B cell (primary cell): ENCODE measurements at regions not wholly inside any gene's neighbourhood (a gene's known extent, or its start where the extent isn't known, plus 50 kb on each side); places are given as distances from the start of the nearest gene placed in this dataset.

Experiments
- ATAC-seq: fragments of 200-7000 bp; cut with Tn5 transposase; one replicate; pipeline ENCODE4 v1.10.0; 2021; ENCODE audit warnings: low read depth, mild to moderate bottlenecking, moderate number of reproducible peaks, moderate library complexity
- CTCF ChIA-PET: fragments of 350-600 bp; sonication (Branson Sonifier 250); formaldehyde crosslinking; loops from one replicate; lab custom pipeline; 2021; ENCODE audit warnings: antibody characterized with exemption, inconsistent platforms; lab: Charles Lee
- POLR2A ChIA-PET: fragments of 350-600 bp; sonication (Branson Sonifier 250); formaldehyde crosslinking; loops from one replicate; lab custom pipeline; 2021; ENCODE audit warnings: antibody characterized with exemption; lab: Charles Lee
- DNase-seq: peaks from one replicate; pipeline ENCODE4 v3.0.0; 2013
- H2AFZ ChIP-seq: 2 replicates; pipeline ENCODE4 v1.6.1; 2012; ENCODE audit warnings: mild to moderate bottlenecking, low read depth, low read length; ENCODE audit not compliant: insufficient read depth, poor library complexity, severe bottlenecking
- H3K27ac ChIP-seq, 2 donors: 1 replicate in 1 of 2; 2 replicates in 1 of 2; pipeline ENCODE4 v1.5.1; 2012 to 2013; ENCODE audit warnings: low read length in 2 of 2, mild to moderate bottlenecking in 2 of 2, moderate library complexity in 1 of 2
- H3K27me3 ChIP-seq, 4 experiments: fragments of 200-600 bp in 1 of 4; sonication (generic) in 1 of 4; replicated peaks in 1 of 4; 1 replicate in 2 of 4; 2 replicates in 2 of 4; pipeline versions ENCODE4 v1.6.1 to v1.7.0; 2013 to 2016; ENCODE audit warnings: low read length in 3 of 4, mild to moderate bottlenecking in 2 of 4, mixed read lengths in 1 of 4, moderate library complexity in 1 of 4; ENCODE audit not compliant: insufficient read depth in 4 of 4, control insufficient read depth in 3 of 4; ENCODE audit errors: control extremely low read depth in 1 of 4
- H3K36me3 ChIP-seq, 2 experiments: replicated peaks in 1 of 2; 1 replicate in 1 of 2; 2 replicates in 1 of 2; pipeline versions ENCODE4 v1.6.1 to v1.7.1; 2013; ENCODE audit warnings: low read length in 1 of 2; ENCODE audit not compliant: insufficient read depth in 2 of 2, control insufficient read depth in 1 of 2; ENCODE audit errors: control extremely low read depth in 1 of 2, extremely low read depth in 1 of 2
- H3K4me1 ChIP-seq, 2 donors: fragments of 200-600 bp in 1 of 2; sonication (generic) in 1 of 2; 1 replicate in 1 of 2; 2 replicates in 1 of 2; pipeline versions ENCODE4 v1.5.1 to v1.6.1; 2013 to 2017; ENCODE audit warnings: low read length in 2 of 2; ENCODE audit not compliant: control insufficient read depth in 2 of 2, insufficient read depth in 2 of 2
- H3K4me2 ChIP-seq: replicated peaks from 2 replicates; pipeline ENCODE3; 2012; ENCODE audit warnings: mild to moderate bottlenecking, low read depth, low read length; ENCODE audit not compliant: poor library complexity, severe bottlenecking
- H3K4me3 ChIP-seq, 5 experiments: fragments of 200-600 bp in 1 of 5; sonication (generic) in 1 of 5; 1 replicate in 3 of 5; 2 replicates in 2 of 5; pipeline versions ENCODE4 v1.5.1 to v1.7.0; 2011 to 2016; ENCODE audit warnings: low read length in 4 of 5, mild to moderate bottlenecking in 4 of 5, low read depth in 2 of 5, control low read depth in 1 of 5, moderate library complexity in 1 of 5; ENCODE audit not compliant: insufficient read depth in 1 of 5; ENCODE audit errors: control extremely low read depth in 1 of 5, extremely low read depth in 1 of 5
- H3K79me2 ChIP-seq: fragments of 200-600 bp; sonication (generic); one replicate; pipeline ENCODE4 v1.6.0; 2016; ENCODE audit warnings: low read length; ENCODE audit not compliant: control insufficient read depth, insufficient read depth
- H3K9ac ChIP-seq: fragments of 200-600 bp; sonication (generic); 2 replicates; pipeline ENCODE4 v1.6.1; 2017; ENCODE audit warnings: mild to moderate bottlenecking, low read length, moderate library complexity
- H3K9me3 ChIP-seq, 3 donors: one replicate each; pipeline versions ENCODE4 v1.6.1 to v1.7.1; 2013; ENCODE audit warnings: low read length in 2 of 3; ENCODE audit not compliant: control insufficient read depth in 2 of 3, insufficient read depth in 1 of 3; ENCODE audit errors: control extremely low read depth in 1 of 3
- H4K20me1 ChIP-seq: 2 replicates; pipeline ENCODE4 v1.6.0; 2012; ENCODE audit warnings: mild to moderate bottlenecking, low read length; ENCODE audit not compliant: insufficient read depth, control insufficient read depth, poor library complexity, severe bottlenecking
- H3K27ac Mint-ChIP-seq: one replicate; pipeline ENCODE4 v1.8.0; 2021; ENCODE audit warnings: mixed read lengths
- H3K27me3 Mint-ChIP-seq: one replicate; pipeline ENCODE4 v1.8.0; 2021; ENCODE audit warnings: mixed read lengths
- H3K4me1 Mint-ChIP-seq: one replicate; pipeline ENCODE4 v1.8.0; 2021; ENCODE audit warnings: mixed read lengths
- H3K4me3 Mint-ChIP-seq: one replicate; pipeline ENCODE4 v1.8.0; 2021; ENCODE audit warnings: mixed read lengths
- H3K9me3 Mint-ChIP-seq: one replicate; pipeline ENCODE4 v1.8.0; 2022; ENCODE audit warnings: mixed read lengths; ENCODE audit not compliant: insufficient read depth
- CTCF ChIP-seq: fragments of 200-600 bp; IDR thresholded peaks from one replicate; pipeline ENCODE4 v1.8.0; 2022; ENCODE audit warnings: antibody characterized with exemption, mild to moderate bottlenecking
- EZH2 ChIP-seq: IDR thresholded peaks from 2 replicates; pipeline ENCODE4 v1.6.1; 2012; ENCODE audit warnings: borderline replicate concordance, low read depth, mild to moderate bottlenecking, moderate library complexity, low read length; ENCODE audit not compliant: insufficient read depth, poor library complexity, severe bottlenecking
- WGBS: methylation state at CpG from one replicate; pipeline ENCODE4 v1.1.5; 2013; ENCODE audit warnings: missing lambda C conversion rate; ENCODE audit not compliant: insufficient coverage; 5-methylcytosine and 5-hydroxymethylcytosine counted together
- intact Hi-C: fragments of 100-400 bp; cut with micrococcal nuclease; formaldehyde crosslinking; loops from one replicate; pipeline ENCODE4 v1.10.0; 2022

DNA sequence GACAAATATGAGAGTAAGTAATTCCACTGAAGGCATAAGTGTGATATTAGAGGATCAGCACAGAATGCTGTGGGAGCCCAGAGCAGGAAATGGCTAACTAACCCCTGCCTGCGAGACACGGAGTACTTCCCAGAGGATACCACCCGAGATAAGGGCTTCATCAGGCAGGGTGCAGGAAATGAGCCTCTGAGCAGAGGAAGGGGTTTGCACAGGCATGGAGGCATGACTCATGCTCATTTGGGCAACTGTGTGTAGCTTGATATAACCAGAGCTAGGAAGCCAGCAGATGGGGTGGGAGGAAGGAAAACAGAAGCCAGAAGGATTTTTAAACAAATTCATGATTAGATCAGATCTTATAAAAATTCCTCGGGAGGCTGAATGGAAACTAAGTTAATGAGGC is 70.0 kb upstream of the TSPAN5 start:
- POLR2A ChIA-PET = interaction anchor here (0.5 kb wide), 1 partner anchor 106 kb away, joined by 3 read pairs; no protein-coding TSS in a partner anchor
- WGBS = 15% methylated on average over 2 of the region's 4 CpGs
- DNase-seq (no peak), ATAC-seq (no peak)
- H3K4me1 ChIP-seq = no peaks in the 10 kb centered on the region
- H3K4me3 Mint-ChIP-seq = no peak overlapping the region
- H3K27ac ChIP-seq = no peak overlapping the region
- no peaks in the 10 kb centered on the region for H3K79me2 ChIP-seq
- H3K4me3 ChIP-seq = no peak overlapping the region
- no peak overlapping the region for H3K27ac Mint-ChIP-seq
- no peaks in the 10 kb centered on the region for H4K20me1 ChIP-seq
- H2AFZ ChIP-seq = no peak overlapping the region
- peaks cover 0 to 7% (median 0%) of the 10 kb centered on the region in 3 donors for H3K9me3 ChIP-seq
- CTCF ChIA-PET = no interaction called here
- peaks cover 7% of the 10 kb centered on the region for H3K9me3 Mint-ChIP-seq
- intact Hi-C loops = no loop called here
- no peaks in the 10 kb centered on the region for H3K27me3 ChIP-seq
- no peaks in the 10 kb centered on the region for H3K4me1 Mint-ChIP-seq
- TF ChIP-seq CTCF (no peak), EZH2 (no peak)
- no peak overlapping the region for H3K4me2 ChIP-seq
- H3K36me3 ChIP-seq = no peaks in the 10 kb centered on the region
- H3K9ac ChIP-seq = no peak overlapping the region
- H3K27me3 Mint-ChIP-seq = peaks cover 4% of the 10 kb centered on the region

DNA sequence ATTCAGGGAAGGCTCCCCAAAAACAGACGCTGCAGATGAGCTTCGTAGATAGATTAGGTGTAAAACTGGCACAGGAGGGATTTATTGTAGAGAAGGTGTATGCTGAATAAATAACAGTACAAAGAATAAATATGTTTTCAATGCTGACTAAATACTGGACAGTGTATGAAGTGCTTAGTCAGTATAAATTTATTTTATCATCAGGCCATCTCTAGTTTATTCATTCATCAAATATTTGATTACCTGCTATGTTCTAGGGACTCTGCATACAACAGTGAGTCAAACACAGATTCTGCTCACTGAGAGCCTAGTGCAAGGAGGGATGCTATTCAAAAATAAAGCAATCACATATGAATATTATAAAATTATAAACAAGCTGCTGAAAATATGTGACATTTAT is 63.6 kb upstream of the TSPAN5 start:
- Histone ChIP-seq H3K4me3 (no peak overlapping the region), H3K27me3 (no peaks in the 10 kb centered on the region), H4K20me1 (no peaks in the 10 kb centered on the region), H3K36me3 (no peaks in the 10 kb centered on the region), H3K27ac (no peak overlapping the region), H3K9me3 (peaks cover 0 to 10% (median 0%) of the 10 kb centered on the region in 3 donors), H3K4me1 (no peaks in the 10 kb centered on the region), H3K79me2 (no peaks in the 10 kb centered on the region), H3K4me2 (no peak overlapping the region), H3K9ac (no peak overlapping the region), H2AFZ (no peak overlapping the region)
- Mint-ChIP-seq H3K4me3 (no peak overlapping the region), H3K9me3 (peaks cover 7% of the 10 kb centered on the region), H3K27me3 (peaks cover 6% of the 10 kb centered on the region), H3K27ac (no peak overlapping the region), H3K4me1 (no peaks in the 10 kb centered on the region)
- ATAC-seq (no peak), DNase-seq (no peak)
- CTCF ChIA-PET = no interaction called here
- TF ChIP-seq EZH2 = no peak
- no peak for TF ChIP-seq CTCF
- POLR2A ChIA-PET = interaction anchor here (0.6 kb wide), 1 partner anchor 1161 kb away, joined by 4 read pairs; no protein-coding TSS in a partner anchor
- intact Hi-C loops = no loop called here
- 100% methylated on average over 1 of the region's 2 CpGs for WGBS
